Omental fat pad (tissue), 3 donors: ENCODE measurements at regions not wholly inside any gene's neighbourhood (a gene's known extent, or its start where the extent isn't known, plus 50 kb on each side); places are given as distances from the start of the nearest gene placed in this dataset.

Experiments used
- ATAC-seq: fragments of 150-250 bp; one replicate; pipeline ENCODE4 v1.9.1; 2016; ENCODE audit warnings: mild to moderate bottlenecking, moderate library complexity; ENCODE audit not compliant: low FRiP score
- DNase-seq: peaks from one replicate; pipeline ENCODE4 v3.0.0-alpha.2; 2019; ENCODE audit warnings: low spot score
- CTCF ChIP-seq, 3 donors: fragments of 450-650 bp; IDR thresholded peaks; one replicate each; pipeline ENCODE4 v1.5.1; 2016 to 2017; ENCODE audit warnings: antibody characterized with exemption in 3 of 3, mild to moderate bottlenecking in 3 of 3, moderate library complexity in 2 of 3

- TF ChIP-seq CTCF (IDR thresholded peaks at IDR 0.05): no peak
- ATAC-seq: no peak
- no peak for DNase-seq
These were observed 173.5 kb downstream of the C5orf15 start for GRCh38 chr5:133794771-133795415.

- no peak for DNase-seq
These were observed 174.5 kb downstream of the C5orf15 start for GRCh38 chr5:133793756-133794465.

GRCh38 chr5:133792655-133793054, 175.8 kb downstream of the C5orf15 start:
- TF ChIP-seq CTCF (IDR thresholded peaks at IDR 0.05): no peak
- DNase-seq: no peak
- ATAC-seq: no peak

More at GRCh38 chr5:133793756-133794465, 174.5 kb downstream of the C5orf15 start:
- ATAC-seq: no peak
- TF ChIP-seq CTCF (IDR thresholded peaks at IDR 0.05): no peak

GRCh38 chr5:133792024-133792423, 176.4 kb downstream of the C5orf15 start:
- TF ChIP-seq CTCF (IDR thresholded peaks at IDR 0.05): no peak
- DNase-seq (no peak), ATAC-seq (no peak)

GRCh38 chr5:133790898-133791297, 177.5 kb downstream of the C5orf15 start:
- DNase-seq: no peak
- no peak for TF ChIP-seq CTCF (IDR thresholded peaks at IDR 0.05)
- no peak for ATAC-seq

- no peak for TF ChIP-seq CTCF (IDR thresholded peaks at IDR 0.05)
- DNase-seq (no peak), ATAC-seq (no peak)
These were observed 177.1 kb upstream of the FSTL4 start for GRCh38 chr5:133789428-133789827.

GRCh38 chr5:133788121-133788520, 175.8 kb upstream of the FSTL4 start:
- no peak for DNase-seq
- ATAC-seq: no peak
- TF ChIP-seq CTCF (IDR thresholded peaks at IDR 0.05): no peak
